ENCODE measurements at regions not wholly inside any gene's neighbourhood (a gene's known extent, or its start where the extent isn't known, plus 50 kb on each side); places are given as distances from the start of the nearest gene placed in this dataset.
"Not testable (repeated sequence)": the region's sequence is repeated elsewhere in the genome, so short reads cannot be mapped to it uniquely, and the experiment has no call there.

DNA sequence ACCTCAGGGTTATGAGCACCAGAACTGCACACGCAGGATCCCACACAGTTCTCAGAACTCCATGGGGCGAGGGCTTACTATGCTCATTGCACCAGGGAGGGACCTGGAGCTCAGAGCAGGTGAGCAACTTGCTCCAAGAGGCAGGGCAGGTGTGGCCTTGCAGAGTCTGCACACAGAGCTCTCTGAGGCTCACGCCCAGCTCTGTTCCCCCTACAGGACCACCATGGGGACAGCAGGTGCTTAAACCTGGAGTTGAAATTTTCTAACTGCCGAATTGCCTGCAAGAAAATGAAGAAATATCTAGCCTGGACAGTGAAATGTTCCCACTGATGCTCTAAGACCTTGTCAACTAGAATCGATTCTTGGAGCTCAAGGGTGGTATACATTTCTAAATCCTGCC is 49.9 kb upstream of the MSMB start:
- not testable (repeated sequence) for DNase-seq (ENCODE audit: low read depth); H3K4me3 ChIP-seq (ENCODE audit: low read depth, low read length)

DNA sequence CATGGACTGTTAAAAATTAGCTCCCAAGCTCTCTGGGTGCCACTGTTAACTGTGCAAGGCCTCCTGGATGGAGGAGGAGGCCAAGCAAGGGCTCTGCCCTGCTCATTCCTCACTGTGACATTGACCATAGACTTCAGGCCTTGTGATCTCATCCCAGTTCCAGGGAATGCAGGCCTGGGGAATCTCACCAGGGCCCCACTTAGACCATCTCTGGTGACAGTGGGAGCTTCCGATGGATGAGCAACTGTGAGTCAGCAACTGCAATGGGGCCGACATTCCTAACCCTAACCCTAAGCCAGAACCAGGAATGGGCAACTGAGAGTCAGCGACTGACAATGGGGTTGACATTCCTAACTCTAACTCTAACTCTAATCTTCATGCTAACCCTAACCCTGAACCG is 50.4 kb upstream of the MSMB start:
- DNase-seq (ENCODE audit: low read depth), result no peak
- no peak overlapping the region for H3K4me3 ChIP-seq (ENCODE audit: low read depth, low read length)

DNA sequence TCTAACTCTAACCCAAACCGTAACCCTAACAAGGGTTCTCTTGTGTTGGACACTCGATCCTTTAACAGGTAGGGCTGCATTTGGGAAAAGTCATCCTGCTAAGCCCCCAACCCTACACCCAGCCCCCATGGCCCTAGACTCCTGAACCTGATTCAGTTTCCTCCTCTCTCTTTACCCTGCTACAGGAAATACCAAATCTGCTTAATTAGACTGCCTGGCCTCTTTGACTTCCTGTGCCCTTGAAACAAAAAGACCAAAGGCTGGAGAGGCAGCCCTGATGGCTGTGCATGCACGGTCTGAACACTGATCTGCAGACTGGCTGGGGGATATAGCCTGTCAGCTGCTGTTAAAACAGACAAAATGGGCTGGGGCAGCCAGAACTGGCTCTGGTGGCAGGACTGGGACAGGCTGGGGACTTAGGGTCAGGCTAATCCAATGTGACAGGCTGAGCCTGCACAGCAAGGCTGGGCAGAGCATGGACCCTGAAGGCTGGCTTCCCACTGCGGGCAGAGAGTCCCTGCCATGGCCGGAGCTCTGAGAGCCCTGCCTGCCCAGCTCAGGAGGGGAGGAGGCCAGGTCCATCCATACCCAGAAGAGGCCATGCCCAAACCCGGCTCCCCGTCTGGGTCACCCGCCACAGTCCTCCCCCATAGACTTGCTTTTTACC is 51.0 kb upstream of the MSMB start:
- no peak overlapping the region for H3K4me3 ChIP-seq (ENCODE audit: low read depth, low read length)
- no peak for DNase-seq (ENCODE audit: low read depth)

DNA sequence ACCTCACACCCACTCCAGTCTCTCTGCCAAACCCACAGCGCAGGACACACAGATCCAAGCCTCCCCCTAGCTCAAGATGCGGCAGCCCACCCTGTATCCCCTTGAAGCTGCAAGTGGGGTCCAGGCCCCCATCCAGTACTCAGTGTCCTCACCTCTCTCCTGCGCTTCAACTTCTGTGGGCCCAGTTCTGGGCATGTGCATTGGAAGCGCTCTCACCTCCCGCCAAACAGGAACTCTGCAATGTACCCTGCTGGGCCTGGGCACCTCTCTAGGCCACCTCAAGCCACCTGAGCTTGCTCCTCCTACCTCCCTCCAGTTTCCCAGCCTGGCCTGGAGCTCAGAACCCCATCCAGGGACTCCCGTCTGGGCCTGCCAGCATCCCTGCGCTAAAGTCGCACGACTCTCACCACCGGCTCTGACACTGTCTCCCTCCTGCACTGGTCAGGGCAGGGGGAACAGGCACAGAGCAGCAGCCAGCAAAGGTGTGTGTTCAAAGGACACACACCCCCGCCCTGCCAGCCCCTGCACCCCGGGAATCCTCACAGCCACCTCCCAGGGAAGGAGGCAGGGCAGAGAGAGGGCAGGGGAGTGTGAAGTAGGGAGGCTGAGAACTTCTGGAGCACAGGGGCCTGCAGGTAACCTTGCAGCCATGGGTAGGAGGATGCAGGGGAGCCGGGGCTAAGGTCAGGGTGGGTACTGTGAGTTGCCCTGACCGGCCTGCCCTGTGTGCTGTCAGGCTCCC is 51.7 kb upstream of the MSMB start:
- no peak for DNase-seq (ENCODE audit: low read depth)
- no peak overlapping the region for H3K4me3 ChIP-seq (ENCODE audit: low read depth, low read length)

DNA sequence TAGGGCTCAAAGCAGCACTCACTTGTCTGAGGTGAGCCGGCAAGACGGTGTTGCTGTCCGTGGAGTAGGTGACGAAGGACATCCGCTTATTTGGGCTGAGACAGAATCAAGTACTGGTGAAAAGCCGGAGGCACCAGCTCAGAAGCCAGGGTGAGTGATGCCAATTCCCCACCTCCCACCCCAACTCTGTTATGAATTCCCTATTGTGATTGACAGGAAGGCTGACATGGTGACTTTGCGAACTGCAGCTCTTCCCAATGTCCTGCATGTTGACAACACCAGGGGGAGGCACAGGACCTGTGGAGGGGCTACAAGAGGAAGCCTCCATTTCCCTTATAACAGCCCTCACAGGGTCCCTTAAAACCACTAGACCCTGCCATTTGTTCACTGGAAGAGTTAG is 52.3 kb upstream of the MSMB start:
- no peak for DNase-seq (ENCODE audit: low read depth)
- no peak overlapping the region for H3K4me3 ChIP-seq (ENCODE audit: low read depth, low read length)

DNA sequence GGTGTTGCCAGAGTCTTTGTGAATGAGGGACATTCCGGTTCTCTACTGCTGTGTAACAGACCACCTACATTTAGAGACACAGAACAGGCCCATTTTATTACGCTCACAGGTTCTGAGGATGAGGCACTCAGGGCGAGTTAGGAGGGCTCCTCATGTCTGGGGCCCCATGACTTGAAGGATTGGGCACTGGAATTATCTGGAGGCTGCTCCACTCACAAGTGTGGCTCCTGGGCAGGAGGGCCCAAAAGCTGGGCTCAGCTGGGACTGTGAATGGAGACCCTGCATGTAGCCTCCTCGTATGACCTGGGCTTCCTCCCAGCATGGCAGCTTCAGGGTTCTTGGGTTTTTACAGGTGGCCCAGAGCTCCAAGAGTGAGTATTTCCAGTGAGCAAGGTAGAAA is 52.9 kb upstream of the MSMB start:
- not testable (repeated sequence) for DNase-seq (ENCODE audit: low read depth); H3K4me3 ChIP-seq (ENCODE audit: low read depth, low read length)

DNA sequence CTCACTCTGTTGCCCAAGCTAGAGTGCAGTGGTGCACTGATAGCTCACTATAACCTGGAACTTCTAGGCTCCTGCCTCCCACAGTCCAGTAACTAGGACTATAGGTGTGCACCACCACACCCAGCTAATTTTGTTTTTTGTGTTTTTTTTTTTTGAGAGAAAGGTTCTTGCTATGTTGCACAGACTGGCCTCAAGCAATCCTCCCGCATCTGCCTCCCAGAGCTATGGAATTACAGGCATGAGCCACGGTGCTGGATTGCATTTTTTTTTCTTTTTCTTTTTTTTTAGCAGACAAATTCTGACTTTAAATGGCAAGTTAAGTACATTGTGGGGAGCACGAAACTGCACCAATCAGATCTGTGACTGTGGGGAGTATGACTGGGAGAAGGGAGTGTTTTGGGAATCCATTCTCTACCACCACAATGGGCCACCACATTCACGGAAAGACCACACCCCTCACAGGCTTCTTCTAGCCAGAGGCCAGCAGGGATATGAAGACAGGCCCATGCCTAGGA is 58.1 kb upstream of the MSMB start:
- no peak overlapping the region for H3K4me3 ChIP-seq (ENCODE audit: low read depth, low read length)

DNA sequence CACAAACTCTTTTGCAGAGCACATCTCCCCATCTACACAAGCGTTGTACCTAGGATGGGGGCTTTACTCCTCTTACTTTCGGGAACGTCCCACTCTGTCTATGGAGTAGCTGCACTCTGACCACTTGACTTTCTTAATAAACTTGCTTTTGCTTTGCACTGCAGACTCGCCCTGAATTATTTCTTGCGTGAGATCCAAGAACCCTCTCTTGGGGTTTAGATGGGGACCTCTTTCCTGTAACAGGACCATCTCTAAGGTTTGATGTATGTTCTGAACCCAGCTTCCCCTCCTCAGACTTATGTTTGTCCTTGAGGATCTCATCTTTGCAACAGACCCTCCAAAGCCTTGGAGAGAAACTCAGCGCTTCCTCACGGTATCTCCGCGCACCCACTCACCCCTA is 59.3 kb upstream of the MSMB start:
- not testable (repeated sequence) for DNase-seq (ENCODE audit: low read depth); H3K4me3 ChIP-seq (ENCODE audit: low read depth, low read length)

More for the DNA sequence above, 58.1 kb upstream of the MSMB start:
- no peak for DNase-seq (ENCODE audit: low read depth)

DNA sequence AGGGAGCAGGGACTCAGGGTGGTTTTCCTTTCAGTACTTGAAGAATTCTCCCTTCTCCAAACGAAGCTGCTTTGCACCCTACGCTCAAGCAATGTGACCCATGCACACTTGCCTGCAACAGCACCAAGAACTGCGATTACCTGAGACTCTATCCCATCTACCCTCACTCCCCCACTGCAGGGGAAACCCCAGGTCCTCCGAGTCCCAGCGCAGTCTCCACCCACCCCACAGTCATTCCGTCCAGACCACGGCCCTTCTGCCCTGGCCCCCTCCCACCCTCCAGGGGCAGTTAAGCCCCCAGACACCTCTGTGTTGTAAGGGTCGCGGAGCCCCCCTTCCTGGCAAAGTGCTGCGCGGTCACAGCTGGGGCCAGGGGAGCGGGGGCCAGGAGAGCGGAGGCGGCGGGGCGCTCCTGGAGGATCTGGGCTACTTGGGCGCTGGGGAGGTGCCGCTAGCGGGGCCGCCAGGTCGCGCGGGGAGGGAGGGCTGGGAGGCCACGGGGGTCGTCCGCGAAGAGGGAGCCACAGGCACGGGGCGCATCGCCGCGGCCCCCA is 59.9 kb upstream of the MSMB start:
- not testable (repeated sequence) for DNase-seq (ENCODE audit: low read depth)
- peak overlapping the region; percentile 59 for H3K4me3 ChIP-seq (ENCODE audit: low read depth, low read length)

DNA sequence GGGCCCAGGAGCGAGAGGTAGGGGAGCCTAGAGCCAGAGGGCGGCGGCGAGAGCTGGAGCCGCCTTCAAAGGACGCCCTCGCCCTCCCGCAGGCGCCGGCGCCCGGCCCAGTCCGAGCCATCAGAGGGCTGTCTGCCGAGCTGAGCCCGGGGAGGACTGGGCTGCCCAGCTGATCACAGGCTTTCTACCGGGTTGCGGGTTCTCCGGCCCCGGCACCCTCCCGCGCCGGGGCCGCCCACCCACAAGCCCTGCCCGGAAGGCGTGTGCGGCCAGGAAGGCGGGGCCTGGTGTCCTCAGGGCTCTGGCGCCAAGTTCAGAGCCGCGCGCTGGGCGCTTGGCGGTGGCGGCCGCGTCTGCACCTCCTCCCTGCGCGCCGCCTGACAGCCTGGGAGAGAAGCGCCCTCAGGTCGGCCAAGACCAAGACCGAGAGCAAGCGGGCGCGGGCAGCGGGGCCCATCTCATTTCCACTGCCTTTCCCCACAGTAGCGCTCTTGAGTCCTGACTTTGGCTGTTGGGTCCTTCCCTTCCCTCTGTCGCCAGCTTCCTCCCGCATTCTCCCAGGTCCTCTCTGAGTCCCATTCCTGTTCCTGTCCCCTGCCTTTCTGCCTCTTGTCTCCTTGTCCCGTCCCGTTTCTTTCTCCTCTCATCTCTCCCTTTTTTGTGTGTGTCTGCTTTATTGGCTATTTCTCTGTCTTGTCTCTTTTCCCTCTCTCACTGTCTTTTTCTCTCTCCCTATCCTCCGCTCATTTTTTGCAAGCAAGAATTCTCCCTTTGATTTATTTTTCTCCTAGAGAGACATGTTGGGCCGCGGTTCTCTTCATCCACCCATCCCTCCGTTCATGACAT is 60.6 kb upstream of the MSMB start:
- DNase-seq (ENCODE audit: low read depth), result no peak
- H3K4me3 ChIP-seq (ENCODE audit: low read depth, low read length), result peak overlapping the region; percentile 59

DNA sequence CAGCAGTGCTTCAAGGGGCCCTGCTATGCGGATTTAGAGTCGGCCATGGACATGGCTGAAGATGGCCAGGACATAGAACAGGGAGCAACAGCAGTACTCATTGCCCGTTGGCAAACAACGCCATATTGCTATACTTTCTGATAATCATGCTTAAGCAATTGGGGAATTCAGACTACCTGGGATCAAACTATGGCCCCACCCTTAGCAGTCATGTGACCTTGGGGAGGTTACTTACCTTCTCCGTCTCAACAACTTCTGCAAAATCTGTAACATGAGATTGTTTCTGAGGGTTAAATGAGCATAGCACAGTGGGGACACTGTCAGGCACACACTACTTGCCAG is 62.1 kb upstream of the MSMB start:
- H3K4me3 ChIP-seq (ENCODE audit: low read depth, low read length); DNase-seq (ENCODE audit: low read depth): not testable (repeated sequence)

DNA sequence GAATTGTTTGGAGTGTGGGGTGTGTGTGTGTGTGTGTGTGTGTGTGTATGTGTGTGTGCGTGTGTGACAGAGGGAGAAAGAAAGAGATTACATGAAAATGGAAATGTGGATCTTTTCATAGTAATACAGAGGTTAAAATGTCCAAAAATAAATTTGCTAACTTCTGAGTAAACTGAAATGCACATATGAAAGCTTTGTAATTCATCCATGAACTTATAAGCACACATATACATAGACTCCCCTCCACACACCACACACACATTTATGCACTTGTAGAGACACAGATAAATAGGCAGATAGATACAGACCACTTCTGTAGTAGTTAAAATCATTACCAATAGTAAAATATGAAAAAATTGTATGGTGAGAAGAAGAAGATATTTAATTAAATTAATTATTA is 108.2 kb upstream of the MSMB start:
- DNase-seq (ENCODE audit: low read depth); H3K4me3 ChIP-seq (ENCODE audit: low read depth, low read length): not testable (repeated sequence)

DNA sequence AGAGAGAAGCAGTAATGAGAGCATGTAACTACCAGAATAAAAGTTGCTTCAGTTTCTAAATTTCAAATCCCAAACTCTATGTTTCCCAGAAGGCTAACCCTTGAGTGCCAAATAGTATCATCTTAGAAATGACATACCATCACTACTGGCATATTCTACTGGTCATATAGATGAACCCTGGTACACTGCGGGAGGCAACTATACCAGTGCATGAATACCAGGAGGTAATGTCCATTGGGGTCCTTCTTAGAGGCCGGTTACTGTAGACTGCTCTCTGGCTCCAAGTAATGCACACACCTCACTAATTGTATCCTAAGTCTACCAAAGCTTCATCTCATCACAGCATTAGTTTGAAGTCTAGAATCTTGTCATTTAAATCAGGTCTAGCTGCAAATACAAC is 108.6 kb upstream of the MSMB start:
- DNase-seq (ENCODE audit: low read depth); H3K4me3 ChIP-seq (ENCODE audit: low read depth, low read length): not testable (repeated sequence)

DNA sequence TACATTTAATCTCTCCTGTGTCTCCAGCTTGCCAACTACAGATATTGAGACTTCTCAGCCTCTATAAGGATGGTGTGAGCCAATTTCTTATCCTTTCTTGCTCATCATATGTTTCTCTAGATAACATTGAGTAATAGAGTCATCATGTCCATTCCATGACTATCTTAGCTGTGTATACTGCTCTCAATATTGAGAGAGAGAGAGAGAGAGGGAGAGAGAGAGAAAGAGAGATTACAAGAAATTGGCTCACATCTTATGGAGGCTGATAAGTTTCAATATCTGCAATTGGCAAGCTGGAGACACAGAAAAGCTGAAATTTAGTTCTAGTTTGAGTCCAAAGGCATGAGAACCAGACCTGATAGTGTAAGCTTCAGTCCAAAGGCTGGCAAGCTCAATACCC is 110.8 kb upstream of the MSMB start:
- not testable (repeated sequence) for DNase-seq (ENCODE audit: low read depth); H3K4me3 ChIP-seq (ENCODE audit: low read depth, low read length)

DNA sequence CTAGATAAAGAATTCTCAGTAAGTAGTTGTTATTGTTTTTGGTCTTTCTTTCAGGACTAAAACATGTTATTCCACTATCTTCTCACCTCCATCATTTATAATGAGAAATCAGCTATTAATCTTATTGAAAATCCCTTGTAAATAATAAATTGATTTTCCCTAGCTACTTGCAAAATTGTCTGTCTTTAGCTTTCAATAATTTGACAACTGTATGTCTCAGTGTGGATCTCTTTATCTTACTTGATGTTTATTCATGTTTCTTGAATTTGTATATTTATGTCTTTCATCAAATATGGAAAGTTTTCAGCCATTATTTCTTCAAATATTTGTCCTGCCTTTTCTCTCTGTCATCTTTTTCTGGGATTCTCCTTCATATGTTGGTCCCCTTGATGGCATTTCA is 117.1 kb upstream of the ANTXRL start:
- no peak for DNase-seq (ENCODE audit: low read depth)
- no peak overlapping the region for H3K4me3 ChIP-seq (ENCODE audit: low read depth, low read length)

DNA sequence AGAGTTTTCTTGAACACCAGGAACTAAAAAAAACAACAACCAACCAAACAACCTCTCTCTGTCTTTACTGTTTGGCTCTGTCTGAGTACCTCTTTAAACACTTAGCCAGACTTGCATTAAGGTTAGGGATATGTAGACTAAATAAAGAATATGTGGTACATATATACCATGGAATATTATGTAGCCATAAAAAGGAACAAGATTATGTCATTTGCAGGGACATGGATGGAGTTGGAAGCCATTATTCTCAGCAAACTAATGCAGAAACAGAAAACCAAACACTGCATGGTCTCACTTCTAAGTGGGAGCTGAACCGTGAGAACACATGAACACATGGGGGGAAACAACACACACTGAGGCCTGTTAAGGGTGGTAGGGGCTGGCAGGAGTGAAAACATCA is 116.0 kb upstream of the ANTXRL start:
- no peak overlapping the region for H3K4me3 ChIP-seq (ENCODE audit: low read depth, low read length)
- no peak for DNase-seq (ENCODE audit: low read depth)

DNA sequence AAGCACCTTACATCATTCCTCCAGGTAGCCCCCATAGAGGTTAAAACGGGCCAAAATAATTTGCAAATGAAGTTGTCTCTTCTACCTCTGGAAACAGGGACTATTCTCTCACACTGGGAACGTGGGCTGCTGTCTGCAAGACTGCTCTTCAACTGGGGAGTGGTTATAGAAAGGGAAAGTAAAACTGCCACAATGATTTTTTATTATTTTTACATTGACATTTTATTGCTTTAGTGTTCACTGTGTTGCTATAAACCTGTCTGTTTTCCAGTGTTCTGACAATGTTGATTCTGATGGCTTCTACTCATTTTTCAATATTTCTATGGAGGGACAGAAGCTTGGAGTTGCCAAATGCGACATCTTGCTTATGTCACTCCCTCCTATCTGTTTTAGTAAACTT is 115.1 kb upstream of the ANTXRL start:
- no peak for DNase-seq (ENCODE audit: low read depth)

DNA sequence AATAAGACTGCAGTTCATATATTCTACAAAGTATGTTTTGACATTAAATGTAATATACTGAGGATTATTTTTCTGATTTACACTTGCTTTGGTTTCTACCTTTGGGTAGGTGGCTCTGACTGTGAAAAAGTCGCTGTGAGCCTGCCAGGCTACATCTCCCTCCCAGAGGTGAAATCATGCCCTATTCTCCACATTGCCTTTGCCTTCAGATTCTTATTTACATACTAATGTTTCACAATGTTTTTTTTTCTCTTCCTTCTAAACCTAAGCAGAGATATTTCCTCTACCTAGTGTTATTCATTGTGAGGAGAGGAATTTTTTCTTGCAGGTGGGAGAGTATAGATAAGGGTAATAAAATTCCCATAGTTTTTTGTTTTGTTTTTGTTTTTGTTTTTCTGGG is 111.5 kb upstream of the ANTXRL start:
- H3K4me3 ChIP-seq (ENCODE audit: low read depth, low read length), result no peak overlapping the region
- DNase-seq (ENCODE audit: low read depth), result no peak

More for the DNA sequence above, 115.1 kb upstream of the ANTXRL start:
- H3K4me3 ChIP-seq (ENCODE audit: low read depth, low read length), result no peak overlapping the region

DNA sequence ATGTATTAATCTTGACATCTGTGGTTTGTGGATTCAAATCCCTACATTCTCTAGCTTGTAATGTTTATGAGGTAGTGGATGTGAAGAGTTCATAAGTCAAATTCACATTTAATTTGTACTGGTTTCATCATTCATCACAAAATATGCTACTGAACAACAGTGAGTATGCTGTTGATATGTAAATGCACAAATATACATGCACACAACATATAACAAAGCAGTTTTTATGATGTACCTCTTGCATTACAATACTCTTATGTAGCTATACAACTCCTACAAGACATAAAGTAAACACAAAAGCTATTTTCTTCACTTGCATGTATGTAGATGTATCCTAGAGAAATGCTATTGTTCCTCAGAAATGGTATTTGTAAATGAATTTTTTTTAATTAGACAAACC is 111.0 kb upstream of the ANTXRL start:
- no peak overlapping the region for H3K4me3 ChIP-seq (ENCODE audit: low read depth, low read length)
- no peak for DNase-seq (ENCODE audit: low read depth)

DNA sequence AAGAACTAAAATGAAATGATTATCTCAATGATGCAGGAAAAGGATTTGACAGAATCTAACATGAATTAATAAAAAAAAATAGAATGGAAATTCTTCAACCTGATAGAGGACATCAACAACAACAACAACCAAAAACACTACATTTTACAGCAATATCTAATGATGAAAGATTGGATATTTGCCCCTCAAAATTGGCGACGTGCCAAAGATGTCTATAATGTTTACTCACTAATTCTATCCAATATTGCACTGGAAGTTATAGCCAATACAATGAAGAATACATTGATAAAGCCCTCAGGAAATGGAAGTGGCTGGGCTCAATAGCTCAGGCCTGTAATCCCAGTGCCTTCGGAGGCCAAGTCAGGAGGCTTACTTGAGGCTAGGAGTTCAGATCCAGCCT is 99.4 kb upstream of the ANTXRL start:
- H3K4me3 ChIP-seq (ENCODE audit: low read depth, low read length); DNase-seq (ENCODE audit: low read depth): not testable (repeated sequence)

Measured in skeletal muscle cell (primary cell).